Spleen (tissue), 7 donors: ENCODE measurements at regions not wholly inside any gene's neighbourhood (a gene's known extent, or its start where the extent isn't known, plus 50 kb on each side); places are given as distances from the start of the nearest gene placed in this dataset.

ENCODE experiments used
- CTCF ChIP-seq, 11 experiments: fragments of 200-600 bp in 7 of 11; fragments of 450-650 bp in 4 of 11; sonication (generic) in 4 of 11; IDR thresholded peaks in 8 of 11; conservative IDR thresholded peaks in 3 of 11; 1 replicate in 7 of 11; 2 replicates in 4 of 11; pipeline versions ENCODE4 v1.4.0 to v1.8.0; 2016 to 2021; ENCODE audit warnings: antibody characterized with exemption in 11 of 11, inconsistent platforms in 4 of 11, mild to moderate bottlenecking in 1 of 11
- POLR2A ChIP-seq, 3 donors: fragments of 450-650 bp; IDR thresholded peaks; one replicate each; pipeline ENCODE4 v1.5.1; 2017; ENCODE audit warnings: antibody characterized with exemption in 3 of 3, mild to moderate bottlenecking in 1 of 3
- POLR2AphosphoS5 ChIP-seq, 3 donors: sonication (generic); formaldehyde crosslinking; IDR thresholded peaks; one replicate each; pipeline ENCODE4 v1.5.1; 2017; ENCODE audit warnings: antibody characterized with exemption in 3 of 3
- donor health status: DM: no; HTN: no; CAD: no; lungs with moderate emphysema.
- donor health status: DM: no; HTN: no; CAD: no.
- donor health status: DM: no; HTN: no; CAD: no.

DNA sequence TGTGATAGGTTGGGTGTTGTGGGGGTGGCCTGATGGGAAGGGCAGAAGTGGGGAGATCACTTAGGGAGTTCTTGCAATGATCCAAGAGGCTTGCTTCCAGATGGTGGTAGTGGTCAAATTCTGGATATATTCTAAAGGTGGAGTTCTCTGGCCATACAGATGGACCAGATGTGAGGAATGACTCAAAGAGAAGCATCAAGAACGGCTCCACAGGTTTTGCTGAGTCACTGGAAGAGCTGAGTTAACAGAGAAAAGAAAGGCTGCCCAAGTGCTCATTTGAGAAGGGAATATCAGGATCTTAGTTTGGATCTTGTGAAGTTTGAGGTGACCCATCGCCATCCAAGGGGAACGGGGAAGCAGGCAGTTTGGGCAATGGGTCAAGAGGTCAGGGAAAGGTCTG lies 192.9 kb upstream of the GALNT2 start:
- TF ChIP-seq POLR2A (IDR thresholded peaks at IDR 0.05) (no peak), CTCF (IDR thresholded peaks at IDR 0.05 in 8 of 11, conservative IDR thresholded peaks at IDR 0.05 in 3 of 11) (no peak), POLR2AphosphoS5 (IDR thresholded peaks at IDR 0.05) (no peak)
